NCI-H146 treated with DMSO at 0.1 percent for 48 hours (cell line): ENCODE measurements at regions not wholly inside any gene's neighbourhood (a gene's known extent, or its start where the extent isn't known, plus 50 kb on each side); places are given as distances from the start of the nearest gene placed in this dataset.

Experiments used
- DNase-seq: peaks from one replicate; lab custom pipeline; 2025; ENCODE audit not compliant: unreplicated experiment; lab: John Stamatoyannopoulos, UW

DNA sequence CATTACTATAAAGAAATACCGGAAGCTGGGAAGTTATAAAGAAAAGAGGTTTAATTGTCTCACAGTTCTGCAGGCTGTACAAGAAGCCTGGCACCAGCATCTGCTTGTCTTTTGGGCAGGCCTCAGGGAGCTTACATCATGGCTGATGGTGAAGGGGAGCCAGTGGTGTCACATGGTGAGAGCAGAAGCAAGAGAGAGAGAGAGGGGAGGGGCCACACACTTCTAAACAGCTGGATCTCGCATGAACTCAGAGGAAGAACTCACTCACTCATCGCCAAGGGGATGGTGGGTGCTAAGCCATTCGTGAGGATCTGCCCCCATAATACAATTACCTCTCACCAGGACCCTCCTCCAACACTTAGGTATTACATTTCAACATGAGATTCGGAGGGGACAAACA lies 51.8 kb upstream of the ANKRD34C start:
- no peak for DNase-seq

DNA sequence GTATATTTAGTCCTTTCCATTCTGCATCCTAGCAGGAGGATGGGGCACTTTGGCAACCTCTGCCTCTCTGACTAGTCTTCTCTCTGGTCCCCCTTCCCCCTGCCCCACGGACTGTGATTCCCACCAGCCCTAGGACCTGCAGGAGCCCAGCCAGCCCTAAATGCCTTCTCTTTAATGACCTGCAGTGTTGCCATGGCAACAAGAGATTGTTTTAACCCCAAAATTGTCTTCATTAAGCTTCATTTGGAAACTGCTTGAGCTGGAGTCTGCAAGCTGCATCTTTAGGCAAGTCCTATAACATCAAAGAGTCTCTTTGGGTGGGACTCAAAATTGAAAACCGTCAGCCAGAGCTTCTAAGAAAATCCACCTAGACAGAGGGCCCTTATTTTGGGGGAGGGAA lies 59.7 kb upstream of the ANKRD34C start:
- no peak for DNase-seq

DNA sequence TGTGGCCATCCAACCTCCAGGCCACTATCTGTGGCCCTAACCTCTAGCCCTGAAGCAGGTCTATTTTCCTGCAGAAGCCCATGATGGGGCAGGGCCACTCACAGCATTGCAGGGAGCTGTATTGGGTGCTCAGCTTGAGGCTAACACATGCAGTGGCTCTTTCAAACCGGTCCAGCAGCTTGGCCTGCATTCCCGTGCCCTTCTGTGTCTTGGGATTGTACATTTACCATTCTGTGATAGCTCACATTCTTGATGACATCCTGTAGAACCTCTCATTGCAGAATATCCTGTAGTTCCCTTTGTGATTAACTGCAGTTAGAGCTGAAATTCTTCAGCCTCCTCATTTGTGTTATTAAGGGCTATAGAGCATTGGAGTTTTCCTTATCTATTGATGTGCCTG lies 60.8 kb upstream of the ANKRD34C start:
- no peak for DNase-seq

DNA sequence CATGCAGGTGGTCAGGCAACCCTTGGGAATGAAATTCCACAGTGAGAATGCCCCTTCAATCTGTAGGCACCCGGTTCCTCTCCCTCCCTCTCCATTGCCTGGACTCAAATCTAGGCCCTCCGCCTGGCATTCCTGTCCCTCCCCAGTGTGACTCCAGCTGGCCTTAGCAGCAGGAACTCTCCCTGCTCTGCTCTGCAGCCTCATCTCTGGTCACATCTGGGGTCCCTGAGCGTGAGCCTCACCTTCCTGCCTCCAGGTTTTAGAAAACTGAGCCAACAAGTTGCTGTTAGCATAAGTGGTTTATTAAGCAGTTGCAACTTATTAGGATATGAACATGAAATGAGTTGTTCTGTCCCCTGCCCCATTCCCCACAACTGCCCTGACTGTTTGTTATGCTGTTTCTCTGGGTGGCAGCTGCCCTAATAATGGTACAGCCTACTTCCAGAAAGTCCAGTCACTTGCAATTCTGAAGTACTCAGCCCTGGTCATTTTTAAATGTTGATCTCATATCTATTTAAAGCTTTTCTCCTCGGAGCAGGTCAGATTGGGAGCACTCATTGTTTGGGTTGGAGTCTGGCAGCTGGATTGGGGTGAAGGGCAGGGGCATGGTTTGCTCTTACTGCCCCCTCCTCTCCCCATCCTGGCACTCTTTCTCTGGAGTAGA lies 63.0 kb upstream of the ANKRD34C start:
- no peak for DNase-seq

DNA sequence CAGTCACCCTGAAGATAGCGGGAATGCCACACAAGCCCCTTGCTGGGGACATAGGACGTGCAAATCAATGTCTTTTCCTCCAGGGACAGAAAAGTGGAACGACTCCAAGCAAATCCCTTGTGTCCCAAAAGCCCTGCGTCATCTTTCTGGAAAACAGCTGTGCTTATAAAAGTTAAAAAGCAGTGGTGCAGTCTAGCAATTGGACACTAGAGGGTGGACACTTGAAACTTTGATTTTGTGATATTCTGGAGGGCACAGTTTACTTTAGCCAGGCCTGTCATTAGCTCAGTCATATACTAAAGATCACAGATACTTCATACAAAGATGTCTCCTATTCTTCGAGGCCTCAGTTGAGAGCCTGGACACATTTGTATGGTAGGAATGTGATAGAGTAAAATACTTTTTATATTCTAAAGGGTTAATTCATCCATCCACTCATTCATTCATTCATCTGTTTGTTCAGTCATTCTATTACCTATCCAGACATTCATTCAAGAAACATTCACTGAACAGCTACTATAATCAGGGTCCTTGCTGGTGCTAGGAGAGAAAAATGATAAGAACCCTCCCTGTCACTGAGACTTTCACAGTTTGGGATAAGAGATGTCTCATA lies 63.8 kb upstream of the ANKRD34C start:
- DNase-seq = no peak

DNA sequence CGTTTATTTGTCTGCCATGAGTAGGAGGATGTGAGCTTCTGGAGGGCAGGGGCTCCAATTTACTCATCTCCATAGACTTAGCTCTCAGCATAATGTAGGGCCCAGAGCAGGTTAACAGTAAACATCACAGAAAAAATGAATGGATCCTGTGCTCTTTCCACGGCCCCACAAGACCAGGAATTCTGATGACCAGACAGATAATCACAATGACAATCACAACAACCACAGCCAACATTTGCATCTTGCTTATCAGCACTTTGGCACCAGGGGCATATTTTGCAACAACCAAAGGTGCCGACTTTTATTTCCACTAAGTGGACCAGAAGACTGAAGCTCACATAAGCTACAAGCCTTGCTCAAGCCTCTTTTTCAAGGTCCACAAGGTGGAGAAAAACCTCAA lies 68.9 kb upstream of the ANKRD34C start:
- DNase-seq = no peak

DNA sequence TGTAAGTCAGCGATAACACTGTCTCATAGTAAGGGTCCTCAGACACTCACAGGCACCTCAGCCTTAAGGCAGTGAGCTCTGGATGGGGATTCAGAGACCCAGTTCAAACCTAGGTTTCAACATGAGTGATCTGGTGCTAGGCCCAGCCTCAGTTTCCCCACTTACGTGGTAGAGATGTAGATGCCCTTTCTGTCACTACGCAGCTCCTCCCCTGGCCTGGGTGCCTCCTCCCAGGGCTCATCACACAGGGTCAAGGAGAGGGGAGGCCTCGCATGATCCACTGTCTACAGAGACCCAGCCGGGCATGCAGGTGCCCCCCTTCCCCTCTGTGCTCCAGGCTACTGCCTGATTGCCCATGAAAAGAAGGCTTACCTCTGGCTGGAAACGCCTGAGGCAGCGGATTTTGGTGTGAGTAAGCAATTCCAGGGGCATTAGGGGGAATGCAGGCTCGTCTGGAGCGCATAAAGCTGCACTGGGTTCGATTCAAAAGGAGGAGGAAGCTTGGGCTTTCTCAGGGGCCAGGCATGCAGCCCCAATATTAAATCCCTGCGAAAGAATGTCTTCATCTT lies 69.8 kb upstream of the ANKRD34C start:
- DNase-seq = no peak

DNA sequence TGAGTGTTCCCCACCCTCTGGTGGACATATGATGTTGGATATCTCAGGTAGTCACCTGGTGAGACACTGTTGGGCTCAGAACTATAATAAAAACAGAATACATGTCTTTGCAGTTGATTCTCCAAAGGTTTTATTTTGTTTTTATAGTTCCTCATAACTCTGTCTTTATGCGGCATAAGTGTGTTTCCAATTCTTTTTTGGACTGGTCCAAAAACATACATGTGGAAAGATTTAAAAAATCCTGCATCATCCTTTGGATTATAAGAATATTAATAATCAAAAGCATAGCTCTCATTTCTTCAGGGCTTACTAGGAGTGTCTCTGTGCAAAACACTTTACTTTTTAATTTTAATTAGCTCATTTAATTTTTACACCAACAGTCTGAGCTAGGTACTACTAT lies 71.0 kb upstream of the ANKRD34C start:
- no peak for DNase-seq

DNA sequence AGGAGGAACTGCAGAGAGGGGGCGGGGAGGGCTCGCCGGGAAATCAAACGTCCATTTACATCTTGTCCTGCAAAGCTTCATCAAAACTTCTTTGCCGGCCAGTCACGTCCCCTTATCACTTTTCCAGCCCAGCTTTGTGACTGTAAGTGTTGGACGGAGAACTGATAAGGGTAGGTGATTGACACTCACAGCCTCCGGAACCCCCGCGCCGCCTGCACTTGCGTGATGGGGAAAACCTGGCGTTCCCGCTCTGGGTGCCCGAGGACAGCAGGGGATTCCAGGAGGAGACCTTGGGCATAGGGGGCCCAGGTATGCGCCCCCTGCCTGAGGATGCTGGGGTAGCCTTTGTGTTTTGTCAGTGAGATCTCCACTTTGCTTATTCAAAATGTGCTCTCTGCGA lies 72.8 kb upstream of the ANKRD34C start:
- no peak for DNase-seq

DNA sequence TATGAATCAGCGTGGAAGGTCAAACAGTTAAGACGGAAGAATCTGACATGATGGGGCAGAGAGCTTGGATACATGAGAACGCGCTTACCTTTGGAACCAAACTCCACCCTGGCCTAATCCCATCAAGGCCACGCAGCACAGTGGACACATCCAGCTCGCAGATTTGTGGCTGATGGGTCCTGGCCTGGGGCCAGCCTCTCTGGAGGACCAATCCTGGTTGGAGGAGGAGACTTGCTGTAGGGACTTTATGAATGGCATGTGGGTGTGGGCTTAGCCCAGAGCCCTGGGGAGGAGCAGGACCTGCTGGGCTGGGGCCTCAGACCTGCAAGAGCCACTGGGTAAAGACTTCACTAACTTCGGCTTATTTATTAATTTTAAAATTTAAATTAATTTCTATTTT lies 73.4 kb upstream of the ANKRD34C start:
- no peak for DNase-seq

DNA sequence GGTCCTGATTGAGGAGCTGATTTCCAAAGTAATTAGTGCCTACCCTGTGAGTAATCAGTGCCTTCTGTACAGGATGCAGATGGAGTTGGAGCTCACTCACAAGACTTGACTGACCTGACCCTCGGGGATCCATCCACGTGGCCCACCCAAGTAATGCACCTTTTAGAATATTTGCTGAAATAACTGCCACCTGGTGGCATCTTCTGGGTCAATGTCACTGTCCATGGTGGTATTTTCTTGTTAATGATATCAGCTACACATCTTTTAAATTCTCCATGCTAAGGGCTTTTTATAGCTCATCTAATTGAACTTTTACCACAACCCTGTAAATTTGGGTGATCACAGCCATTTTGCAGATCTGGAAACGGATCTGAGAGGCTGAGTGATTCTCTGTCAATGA lies 74.3 kb upstream of the ANKRD34C start:
- no peak for DNase-seq

DNA sequence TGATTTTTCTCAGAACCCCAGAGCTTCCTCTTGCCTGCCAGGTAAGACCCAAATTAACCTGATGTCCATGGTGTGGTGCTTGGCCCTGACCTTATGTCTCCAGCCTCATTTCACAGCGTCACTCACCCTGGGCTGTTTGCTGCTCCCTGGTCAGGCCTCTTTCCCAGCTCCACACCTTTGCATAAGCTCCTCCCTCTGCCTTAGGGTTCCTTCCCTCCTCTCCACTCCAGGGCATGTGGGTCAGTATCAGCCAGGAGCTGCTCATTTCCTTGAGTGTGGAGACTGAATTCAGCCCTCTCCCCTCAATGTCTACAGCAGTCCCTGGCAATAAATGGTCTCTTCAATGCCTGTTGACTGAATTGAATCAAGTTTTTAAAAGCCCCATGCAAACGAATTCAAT lies 75.6 kb upstream of the ANKRD34C start:
- DNase-seq = no peak

DNA sequence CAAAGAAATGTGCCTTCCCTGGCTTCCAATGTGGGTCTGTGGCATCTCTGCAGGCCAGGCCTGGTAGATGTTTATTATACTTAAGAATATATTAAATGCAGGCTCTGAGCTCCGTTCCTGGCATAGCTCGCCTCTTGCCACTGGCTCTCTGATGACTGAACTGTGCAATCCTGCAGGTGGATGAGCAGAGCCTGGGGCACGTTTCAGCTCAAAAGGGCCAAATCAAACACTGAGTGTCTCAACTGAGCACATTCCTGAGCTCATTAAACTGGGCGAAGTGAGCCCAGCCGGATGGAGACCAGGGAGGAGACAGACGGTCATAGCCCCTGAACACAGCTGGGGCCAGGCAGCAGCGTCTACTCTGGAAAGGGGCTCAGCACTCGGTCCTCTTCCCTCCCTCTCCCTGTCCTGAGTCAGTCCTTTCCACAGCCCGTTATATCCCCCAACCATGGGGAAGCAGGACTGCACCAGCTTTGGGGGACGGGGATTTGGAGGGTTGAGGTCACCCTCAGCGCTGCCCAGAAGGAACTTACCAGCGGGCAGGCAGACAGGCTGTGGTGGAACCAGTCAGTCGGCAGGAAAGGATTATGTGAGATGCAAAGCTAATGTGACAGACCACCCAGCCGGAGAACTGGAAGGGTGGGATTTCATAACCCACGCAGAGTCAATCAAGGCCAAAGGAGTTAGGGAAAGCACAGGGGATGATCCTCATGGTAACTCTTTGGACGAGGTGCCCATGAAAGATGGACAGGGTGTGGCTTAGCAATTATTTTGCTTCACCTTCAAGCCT lies 77.4 kb upstream of the ANKRD34C start:
- no peak for DNase-seq

DNA sequence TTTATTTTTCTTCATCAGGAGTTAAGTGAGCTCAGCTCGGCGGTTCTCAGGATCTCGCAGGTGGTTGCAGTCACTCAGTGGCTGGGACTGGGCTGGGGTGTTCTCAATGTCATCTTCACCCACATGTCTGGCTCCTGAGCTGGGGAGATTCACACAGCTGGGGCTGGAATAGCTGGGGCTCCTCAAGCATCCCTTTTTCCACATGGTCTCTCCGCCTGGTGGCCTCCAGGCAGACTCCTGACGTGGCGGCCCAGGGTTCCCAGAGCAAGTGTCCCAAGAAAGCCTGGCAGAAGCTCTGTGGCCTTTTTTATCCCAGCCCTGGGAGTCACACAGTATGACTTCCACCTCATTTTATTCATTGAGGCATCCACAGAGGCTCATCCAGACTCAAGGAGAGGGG lies 84.1 kb upstream of the ANKRD34C start:
- no peak for DNase-seq

DNA sequence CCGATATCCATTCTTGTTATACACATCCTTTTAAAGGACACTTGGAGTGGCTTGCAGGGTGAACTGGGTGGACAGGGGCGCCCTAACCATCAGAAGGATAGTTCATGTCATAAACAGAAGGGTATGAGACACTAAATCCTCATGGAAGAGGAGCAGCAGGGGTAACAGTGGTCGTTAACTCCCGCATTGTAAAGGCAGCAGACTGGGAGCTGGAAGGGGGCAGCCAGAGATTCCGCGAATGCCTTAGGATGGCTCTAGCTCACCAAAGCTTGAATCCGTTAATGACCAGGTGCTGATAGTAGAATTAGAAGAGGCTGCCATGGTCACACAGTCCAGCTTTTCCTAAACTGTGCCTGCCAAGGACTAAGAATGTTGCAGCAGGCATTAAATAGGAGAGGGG lies 85.2 kb upstream of the ANKRD34C start:
- DNase-seq = no peak

DNA sequence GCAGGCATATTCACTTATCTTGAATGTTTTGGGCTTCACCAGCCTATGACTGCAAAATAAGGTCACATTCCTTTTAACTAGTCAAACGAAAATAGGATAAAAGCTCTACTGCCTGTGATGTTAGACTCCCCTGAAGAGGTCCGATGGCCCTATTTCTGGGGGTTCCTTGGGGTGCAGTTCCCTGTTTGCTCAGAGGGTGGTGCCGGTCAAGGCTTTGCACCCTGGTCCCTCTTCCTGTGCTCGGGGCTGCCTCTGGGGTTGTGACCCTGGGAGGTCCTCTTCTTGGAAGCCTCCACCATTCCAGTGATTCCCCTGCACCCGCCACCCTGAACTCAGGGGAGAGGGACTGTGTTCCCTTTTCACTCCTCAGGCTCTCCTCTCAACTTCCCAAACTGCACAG lies 86.7 kb upstream of the ANKRD34C start:
- DNase-seq = no peak

DNA sequence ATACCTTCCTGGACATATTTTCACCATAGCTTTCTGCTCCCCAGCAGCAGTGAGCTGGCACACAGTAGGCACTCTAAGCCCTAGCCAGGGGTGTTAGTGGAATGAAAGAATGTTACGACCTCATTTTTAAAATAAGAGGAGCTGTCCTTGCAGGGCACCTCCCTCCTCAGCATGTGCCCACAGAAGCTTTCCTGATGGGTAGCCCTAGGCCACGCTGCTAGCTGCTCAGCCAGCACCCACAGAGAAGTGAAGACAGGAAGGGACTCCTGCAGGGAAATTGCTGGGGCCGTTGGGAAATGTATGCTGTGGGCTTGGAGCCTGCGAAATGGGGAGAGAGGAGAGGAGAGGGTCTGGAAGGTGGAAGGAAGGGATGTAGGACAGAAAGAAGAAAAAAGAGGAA lies 87.3 kb upstream of the ANKRD34C start:
- no peak for DNase-seq

DNA sequence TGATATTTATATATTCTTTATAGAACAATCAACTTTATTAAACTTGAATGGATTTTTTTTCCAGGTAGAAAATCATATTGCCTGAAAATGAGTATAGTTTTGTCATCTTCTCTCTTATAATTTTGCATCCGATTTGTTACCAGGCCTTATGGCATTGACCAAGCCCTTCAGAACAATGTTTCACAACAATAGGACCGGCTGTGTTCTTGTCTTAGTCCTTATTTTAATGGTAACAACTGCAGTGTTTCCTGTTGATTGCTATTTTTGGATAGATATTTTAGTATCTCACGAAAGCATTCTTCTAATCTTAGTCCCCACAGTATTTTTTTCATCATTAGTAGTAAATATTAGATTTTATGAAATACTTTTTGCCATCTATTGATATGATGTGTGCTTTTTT lies 88.1 kb upstream of the ANKRD34C start:
- no peak for DNase-seq

DNA sequence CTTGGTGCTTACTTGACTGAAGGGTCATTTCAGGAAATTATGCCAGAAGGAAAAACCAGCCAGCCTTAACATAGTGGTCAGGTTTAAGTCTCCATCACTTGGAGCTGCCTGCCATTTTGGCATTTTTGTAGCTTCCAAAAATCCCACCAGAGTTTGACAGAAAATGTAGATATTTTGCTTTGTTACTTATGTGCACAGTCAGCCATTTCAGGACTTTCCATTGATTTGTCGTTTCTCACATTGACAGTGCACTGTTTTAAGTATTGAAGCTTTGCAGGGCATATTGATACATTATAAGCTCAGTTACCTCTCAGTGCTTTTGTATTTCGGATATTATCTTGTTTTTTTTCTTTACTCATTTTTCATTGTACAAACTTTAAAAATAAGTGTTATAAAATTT lies 89.0 kb upstream of the ANKRD34C start:
- DNase-seq = no peak

DNA sequence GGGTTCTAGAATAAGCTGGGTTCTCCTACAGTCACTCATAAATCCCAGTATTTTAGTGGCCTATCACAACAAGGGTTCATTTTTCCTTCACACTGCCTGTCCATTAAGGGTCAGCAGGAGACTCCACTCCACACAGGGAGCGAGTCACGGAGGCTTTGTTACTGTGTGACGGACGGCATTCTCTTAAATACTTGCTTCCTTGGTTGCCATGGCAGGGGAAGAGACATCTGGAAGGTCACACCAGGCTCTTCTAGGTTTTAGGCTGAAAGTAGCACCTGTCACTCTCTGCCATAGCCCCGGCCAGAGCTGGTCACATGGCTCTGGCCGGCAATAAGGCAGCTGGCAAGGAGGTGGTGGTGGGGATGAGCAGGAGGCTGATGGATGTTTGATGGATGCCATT lies 89.4 kb upstream of the ANKRD34C start:
- DNase-seq = no peak

DNA sequence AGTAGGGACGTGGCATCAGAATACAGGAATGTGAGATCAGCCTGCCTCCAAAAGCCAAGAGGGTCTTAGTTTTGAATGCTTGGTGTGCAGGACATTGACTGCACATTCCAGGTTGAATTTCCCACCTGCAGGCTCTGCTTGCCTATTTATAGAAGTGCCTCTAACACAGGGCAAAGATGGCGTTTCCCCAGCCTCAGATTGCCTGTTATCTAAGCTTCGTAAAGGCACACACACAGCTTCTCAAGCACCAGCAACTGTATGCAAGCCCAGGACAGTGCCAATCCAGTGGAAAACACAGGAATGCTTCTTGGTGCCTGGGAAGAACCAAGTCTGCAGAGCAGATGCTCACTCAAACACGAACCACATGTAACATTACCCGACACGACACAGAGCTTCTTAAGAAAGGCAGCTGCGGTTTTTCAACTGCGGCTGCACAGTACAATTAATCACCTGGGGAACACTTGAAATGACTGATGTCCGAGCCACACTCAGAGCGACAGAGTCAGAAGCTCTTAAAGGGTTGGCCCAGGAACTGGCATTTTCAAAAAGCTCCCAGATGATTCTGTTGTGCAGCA lies 90.0 kb upstream of the ANKRD34C start:
- no peak for DNase-seq

DNA sequence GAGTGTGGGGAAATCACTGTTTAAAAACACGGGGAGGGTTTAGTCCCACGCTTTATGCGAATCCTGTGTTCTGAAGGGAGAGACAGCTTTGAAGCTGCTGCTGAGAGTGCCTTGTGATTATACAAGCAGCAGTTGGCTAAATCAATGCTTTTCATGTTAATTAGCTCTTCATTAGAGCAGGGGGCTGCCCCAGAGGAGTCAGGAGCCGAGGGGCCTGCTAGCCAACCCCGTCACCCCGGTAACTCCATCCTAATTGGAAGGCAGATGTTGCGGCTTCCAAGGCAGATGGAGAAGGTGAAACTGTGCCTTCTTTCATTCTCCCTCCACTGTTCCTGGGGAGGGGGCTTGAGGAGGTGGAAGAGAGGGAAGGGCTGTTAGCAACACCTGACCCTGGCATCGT lies 92.4 kb upstream of the ANKRD34C start:
- no peak for DNase-seq
